K562 (cell line): ENCODE measurements at regions not wholly inside any gene's neighbourhood (a gene's known extent, or its start where the extent isn't known, plus 50 kb on each side); places are given as distances from the start of the nearest gene placed in this dataset.

Source experiments
- ATAC-seq: fragments of 200-7000 bp; cut with Tn5 transposase; 3 replicates; pipeline ENCODE4 v1.9.1; 2020; ENCODE audit warnings: moderate library complexity
- BruUV-seq: library from RNA; stranded (reverse); fragments of 400-500 nt; replicated peaks from 2 replicates; lab custom pipeline; 2021; lab: Mats Ljungman, UMichigan
- CTCF ChIA-PET: fragments of 300-600 bp; formaldehyde crosslinking; extraction: SDS; loops from one replicate; lab custom pipeline; 2021; ENCODE audit warnings: low intra/inter-chr PET ratio; lab: Yijun Ruan, JAX
- POLR2A ChIA-PET: fragments of 300-600, 350-650 bp; sonication (Branson Sonifier 250); formaldehyde crosslinking; extraction: SDS; loops from one replicate; lab custom pipeline; 2021; ENCODE audit warnings: antibody characterized with exemption, inconsistent platforms; lab: Yijun Ruan, JAX
- DNase-seq, 4 experiments: peaks; one replicate each; pipeline versions ENCODE4 v3.0.0 to v3.0.0-alpha.2; 2011 to 2018; ENCODE audit warnings: low spot score in 3 of 4, mixed read lengths in 3 of 4; ENCODE audit errors: extremely low read depth in 1 of 4
- FAIRE-seq: peaks from 2 replicates; lab custom pipeline; 2011; peaks lifted over from hg19 to GRCh38; lab: Jason Lieb, UNC
- H2AFZ ChIP-seq: 2 replicates; pipeline ENCODE4 v1.6.0; 2011; ENCODE audit warnings: low read depth, low read length, control low read depth, inconsistent platforms
- H3K27ac ChIP-seq: fragments of 200-600 bp; 3 replicates; pipeline ENCODE4 v1.8.0; 2011; ENCODE audit warnings: low read depth, mild to moderate bottlenecking, control low read depth, inconsistent platforms, low read length, moderate library complexity, mixed read lengths; ENCODE audit errors: extremely low read depth
- H3K27me3 ChIP-seq, 2 experiments: fragments of 300-600 bp in 1 of 2; 2 replicates in 1 of 2; 3 replicates in 1 of 2; pipeline versions ENCODE4 v1.6.0 to v1.8.0; 2011; ENCODE audit warnings: inconsistent platforms in 2 of 2, low read length in 2 of 2, mild to moderate bottlenecking in 1 of 2, mixed read lengths in 1 of 2, moderate library complexity in 1 of 2; ENCODE audit not compliant: control insufficient read depth in 2 of 2, insufficient read depth in 2 of 2
- H3K36me3 ChIP-seq: fragments of 300-600 bp; 3 replicates; pipeline ENCODE4 v1.8.0; 2011; ENCODE audit warnings: mild to moderate bottlenecking, low read length, inconsistent platforms; ENCODE audit not compliant: control insufficient read depth, insufficient read depth
- H3K4me1 ChIP-seq, 2 experiments: fragments of 200-600 bp in 1 of 2; replicated peaks in 1 of 2; 2 replicates in 1 of 2; 3 replicates in 1 of 2; pipeline versions ENCODE4 v1.5.1 to v1.8.0; 2011; ENCODE audit warnings: inconsistent platforms in 2 of 2, low read length in 2 of 2, mild to moderate bottlenecking in 1 of 2, mixed read lengths in 1 of 2, moderate library complexity in 1 of 2; ENCODE audit not compliant: control insufficient read depth in 2 of 2, insufficient read depth in 2 of 2
- H3K4me2 ChIP-seq: 2 replicates; pipeline ENCODE4 v1.6.1; 2011; ENCODE audit warnings: low read length, control low read depth, inconsistent platforms, mixed read lengths; ENCODE audit not compliant: insufficient read depth
- H3K4me3 ChIP-seq: fragments of 200-600 bp; sonication (generic), shearing (Covaris generic); 2 replicates; pipeline ENCODE4 v1.5.1; 2016; ENCODE audit warnings: control low read depth, inconsistent platforms
- H3K79me2 ChIP-seq: fragments of 200-600 bp; 3 replicates; pipeline ENCODE4 v1.8.0; 2011; ENCODE audit warnings: low read length, inconsistent platforms; ENCODE audit not compliant: control insufficient read depth, insufficient read depth
- H3K9ac ChIP-seq, 2 experiments: 2 replicates each; pipeline versions ENCODE4 v1.6.0 to v1.6.1; 2011; ENCODE audit warnings: low read depth in 2 of 2, low read length in 2 of 2, control low read depth in 1 of 2, inconsistent platforms in 1 of 2, mild to moderate bottlenecking in 1 of 2, mixed read lengths in 1 of 2; ENCODE audit not compliant: insufficient read depth in 1 of 2
- H3K9me1 ChIP-seq: one replicate; pipeline ENCODE4 v1.6.0; 2011; ENCODE audit warnings: inconsistent platforms, mild to moderate bottlenecking, low read length, moderate library complexity; ENCODE audit not compliant: control insufficient read depth, insufficient read depth
- H3K9me3 ChIP-seq: replicated peaks from 2 replicates; pipeline ENCODE4 v1.5.1; 2011; ENCODE audit warnings: low read depth, low read length, inconsistent platforms; ENCODE audit not compliant: control insufficient read depth, insufficient read depth
- H4K20me1 ChIP-seq: replicated peaks from 2 replicates; pipeline ENCODE4 v1.6.1; 2011; ENCODE audit warnings: low read length, inconsistent platforms, mixed read lengths; ENCODE audit not compliant: control insufficient read depth, insufficient read depth
- CEBPG ChIP-seq, 3 experiments: fragments of 200-800 bp in 1 of 3; sonication (Bioruptor generic) in 1 of 3; sonication (generic) in 1 of 3; formaldehyde crosslinking in 1 of 3; IDR thresholded peaks in 2 of 3; conservative IDR thresholded peaks in 1 of 3; 2 replicates each; pipeline versions ENCODE4 v1.6.1 to v1.8.0; 2016 to 2022; ENCODE audit warnings: missing compliant biosample characterization in 2 of 3, missing genetic modification characterization in 2 of 3, mild to moderate bottlenecking in 1 of 3, missing genetic modification reagents in 1 of 3
- ETV6 ChIP-seq, 3 experiments: fragments of 150-350 bp in 1 of 3; sonication (generic) in 1 of 3; formaldehyde crosslinking in 1 of 3; IDR thresholded peaks; 2 replicates each; pipeline versions ENCODE4 v1.6.1 to v1.8.0; 2014 to 2022; ENCODE audit warnings: borderline replicate concordance in 2 of 3, low read depth in 2 of 3, antibody characterized with exemption in 1 of 3, low read length in 1 of 3, mild to moderate bottlenecking in 1 of 3, missing genetic modification reagents in 1 of 3
- FOS ChIP-seq: IDR thresholded peaks from 3 replicates; pipeline ENCODE4 v1.6.1; 2011; ENCODE audit not compliant: insufficient read length; ENCODE audit errors: extremely low read depth
- KDM2B ChIP-seq: fragments of 250-450 bp; sonication (Bioruptor Pico); IDR thresholded peaks from 2 replicates; pipeline ENCODE4 v1.8.0; 2021; ENCODE audit warnings: mild to moderate bottlenecking, moderate library complexity
- NFIC ChIP-seq: fragments of 450-650 bp; IDR thresholded peaks from 2 replicates; pipeline ENCODE4 v1.6.1; 2017; ENCODE audit warnings: mild to moderate bottlenecking, inconsistent platforms
- WGBS: fragments of 100-300 bp; shearing (Covaris generic); methylation state at CpG from one replicate; pipeline ENCODE4 v1.1.6; 2016; ENCODE audit warnings: low coverage, mixed read lengths; ENCODE audit not compliant: insufficient coverage; ENCODE audit errors: missing lambda C conversion rate; 5-methylcytosine and 5-hydroxymethylcytosine counted together
- in situ Hi-C: fragments of 300-500 bp; cut with MboI; formaldehyde crosslinking; loops from 4 replicates; pipeline ENCODE4 v1.15.0; 2018; ENCODE audit warnings: inconsistent platforms, mixed read lengths
- intact Hi-C: fragments of 100-400 bp; cut with micrococcal nuclease; formaldehyde crosslinking; loops from 2 replicates; pipeline ENCODE4 v1.14.2; 2022
- TF ChIP-seq, protein P1 (sequence below), 2 experiments: IDR thresholded peaks in 1 of 2; conservative IDR thresholded peaks in 1 of 2; 2 replicates each; pipeline ENCODE4 v1.6.1; 2016; ENCODE audit warnings: low read depth in 2 of 2, mild to moderate bottlenecking in 1 of 2, missing compliant biosample characterization in 1 of 2, missing genetic modification characterization in 1 of 2, moderate library complexity in 1 of 2
- TF ChIP-seq, protein P2 (sequence below): fragments of 450-650 bp; IDR thresholded peaks from 2 replicates; pipeline ENCODE4 v1.6.1; 2016

DNA sequence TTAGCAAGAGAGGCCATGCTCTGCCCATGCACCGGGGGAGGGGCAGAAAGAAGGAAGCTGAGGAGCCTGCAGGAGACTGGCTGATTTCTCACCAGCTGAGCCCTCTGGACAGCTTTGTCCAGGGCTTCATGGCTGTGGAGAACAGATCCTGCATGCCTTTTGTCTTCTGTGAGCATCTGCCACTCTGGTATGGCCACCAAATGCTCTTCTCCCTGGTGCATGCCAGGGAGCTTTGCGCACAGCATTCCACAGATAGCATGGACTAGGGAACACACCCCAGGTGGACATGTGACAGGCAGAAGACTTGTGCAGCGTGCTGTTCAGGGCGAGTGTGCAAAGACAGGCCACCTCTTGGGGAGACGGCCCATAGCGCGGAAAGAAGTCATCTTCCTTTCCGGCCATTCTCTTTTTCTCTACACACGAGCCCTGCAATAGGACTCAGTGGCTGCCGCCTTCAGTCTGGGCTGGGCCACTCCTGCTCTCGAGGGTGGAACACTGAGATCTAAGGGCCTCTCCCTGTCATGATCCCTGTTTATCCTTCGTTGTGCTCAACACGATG is 56.7 kb downstream of the GADD45G start:
- no peak overlapping the region for H3K27ac ChIP-seq
- DNase-seq (no peak), FAIRE-seq (no peak), ATAC-seq (no peak)
- no peak overlapping the region for H3K9ac ChIP-seq
- no TSS peak for BruUV-seq
- WGBS: 4% methylated on average over 13 of the region's 13 CpGs
- intact Hi-C loops (loop anchor here (10.0 kb wide), 1 partner anchor 57 kb away; the partner anchor contains the start of gene GADD45G), in situ Hi-C loops (no loop called here)
- no peaks in the 10 kb centered on the region for H3K36me3 ChIP-seq
- peaks cover 2% of the 10 kb centered on the region for H3K9me1 ChIP-seq
- TF ChIP-seq FOS: no peak
- no peak for TF ChIP-seq ETV6 (IDR thresholded peaks at IDR 0.05; ENCODE audit: borderline replicate concordance in 1 of 2, low read depth in 2 of 2, low read length in 1 of 2)
- no peak for TF ChIP-seq ETV6 (CRISPR knock-in tag; IDR thresholded peaks at IDR 0.05; ENCODE audit: borderline replicate concordance)
- no peak overlapping the region for H3K4me3 ChIP-seq
- H3K27me3 ChIP-seq: peaks cover 3 to 27% of the 10 kb centered on the region in 2 experiments; a peak in 3 of 5 replicates
- no peaks in the 10 kb centered on the region for H4K20me1 ChIP-seq
- no peaks in the 10 kb centered on the region; a peak in 1 of 5 replicates for H3K4me1 ChIP-seq
- ChIA-PET CTCF (no interaction called here), POLR2A (interaction anchor here (0.7 kb wide), 1 partner anchor 42 kb away, joined by 3 read pairs; no protein-coding TSS in a partner anchor)
- no peaks in the 10 kb centered on the region for H3K9me3 ChIP-seq
- no peak overlapping the region for H3K4me2 ChIP-seq
- no peaks in the 10 kb centered on the region for H3K79me2 ChIP-seq
- no peak overlapping the region for H2AFZ ChIP-seq

GRCh38 chr9:89661956-89662717 is 57.3 kb downstream of the GADD45G start:
- no peak overlapping the region for H2AFZ ChIP-seq
- FAIRE-seq (no peak), ATAC-seq (peak; percentile 85), DNase-seq (peak; percentile 24 to 65 (median 59))
- no peaks in the 10 kb centered on the region for H3K79me2 ChIP-seq
- H3K9me3 ChIP-seq: no peaks in the 10 kb centered on the region
- BruUV-seq: no TSS peak
- H3K36me3 ChIP-seq: no peaks in the 10 kb centered on the region
- H3K4me2 ChIP-seq: peak overlapping the region; percentile 32; the same call in 1 of the 2 replicates
- H3K27ac ChIP-seq: no peak overlapping the region
- H3K9ac ChIP-seq: no peak overlapping the region
- H3K4me1 ChIP-seq: no peaks in the 10 kb centered on the region; a peak in 1 of 5 replicates
- intact Hi-C loops (loop anchor here (10.0 kb wide), 1 partner anchor 57 kb away; the partner anchor contains the start of gene GADD45G), in situ Hi-C loops (no loop called here)
- H3K27me3 ChIP-seq: peaks cover 3 to 21% of the 10 kb centered on the region in 2 experiments; a peak in 3 of 5 replicates
- H3K4me3 ChIP-seq: no peak overlapping the region
- CTCF ChIA-PET: no interaction called here
- 0% methylated on average over 13 of the region's 21 CpGs for WGBS
- peaks cover 2% of the 10 kb centered on the region for H3K9me1 ChIP-seq
- H4K20me1 ChIP-seq: no peaks in the 10 kb centered on the region
- POLR2A ChIA-PET: interaction anchor here (0.7 kb wide), 1 partner anchor 41 kb away, joined by 3 read pairs; no protein-coding TSS in a partner anchor
- TF ChIP-seq, protein P1, sequence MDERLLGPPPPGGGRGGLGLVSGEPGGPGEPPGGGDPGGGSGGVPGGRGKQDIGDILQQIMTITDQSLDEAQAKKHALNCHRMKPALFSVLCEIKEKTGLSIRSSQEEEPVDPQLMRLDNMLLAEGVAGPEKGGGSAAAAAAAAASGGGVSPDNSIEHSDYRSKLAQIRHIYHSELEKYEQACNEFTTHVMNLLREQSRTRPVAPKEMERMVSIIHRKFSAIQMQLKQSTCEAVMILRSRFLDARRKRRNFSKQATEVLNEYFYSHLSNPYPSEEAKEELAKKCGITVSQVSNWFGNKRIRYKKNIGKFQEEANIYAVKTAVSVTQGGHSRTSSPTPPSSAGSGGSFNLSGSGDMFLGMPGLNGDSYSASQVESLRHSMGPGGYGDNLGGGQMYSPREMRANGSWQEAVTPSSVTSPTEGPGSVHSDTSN (CRISPR knock-in tag; IDR thresholded peaks at IDR 0.05; ENCODE audit: low read depth): 0 out of 2 replicates have a peak, but pooled peaks have one; percentile 34
- TF ChIP-seq, protein P1 (tag; conservative IDR thresholded peaks at IDR 0.05; ENCODE audit: low read depth): peak; percentile 96
- TF ChIP-seq KDM2B: no peak
- TF ChIP-seq CEBPG (CRISPR knock-in tag; IDR thresholded peaks at IDR 0.05): no peak
- TF ChIP-seq CEBPG (tag; conservative IDR thresholded peaks at IDR 0.05 in 1 of 2, IDR thresholded peaks at IDR 0.05 in 1 of 2): 0 out of 4 replicates have a peak, but pooled peaks of 1 of the 2 experiments have one; percentile 30
- TF ChIP-seq, protein P2, sequence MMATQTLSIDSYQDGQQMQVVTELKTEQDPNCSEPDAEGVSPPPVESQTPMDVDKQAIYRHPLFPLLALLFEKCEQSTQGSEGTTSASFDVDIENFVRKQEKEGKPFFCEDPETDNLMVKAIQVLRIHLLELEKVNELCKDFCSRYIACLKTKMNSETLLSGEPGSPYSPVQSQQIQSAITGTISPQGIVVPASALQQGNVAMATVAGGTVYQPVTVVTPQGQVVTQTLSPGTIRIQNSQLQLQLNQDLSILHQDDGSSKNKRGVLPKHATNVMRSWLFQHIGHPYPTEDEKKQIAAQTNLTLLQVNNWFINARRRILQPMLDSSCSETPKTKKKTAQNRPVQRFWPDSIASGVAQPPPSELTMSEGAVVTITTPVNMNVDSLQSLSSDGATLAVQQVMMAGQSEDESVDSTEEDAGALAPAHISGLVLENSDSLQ: peak; percentile 96
- peak; percentile 49 for TF ChIP-seq NFIC
